HG03469 (cell line): ENCODE measurements at regions not wholly inside any gene's neighbourhood (a gene's known extent, or its start where the extent isn't known, plus 50 kb on each side); places are given as distances from the start of the nearest gene placed in this dataset.
"Not testable (repeated sequence)": the region's sequence is repeated elsewhere in the genome, so short reads cannot be mapped to it uniquely, and the experiment has no call there.

Experiments
- ATAC-seq: cut with Tn5 transposase; IDR thresholded peaks from one replicate; pipeline ENCODE4 v1.9.1; 2021; ENCODE audit warnings: mild to moderate bottlenecking, moderate library complexity, moderate number of reproducible peaks; ENCODE audit not compliant: unreplicated experiment

- ATAC-seq = no peak
These were observed 75.2 kb upstream of the GADD45A start for GRCh38 chr1:67609577-67610341.

GRCh38 chr1:67610450-67610849 lies 74.6 kb upstream of the GADD45A start:
- no peak for ATAC-seq

- ATAC-seq = no peak
These were observed 73.2 kb upstream of the GADD45A start for GRCh38 chr1:67611846-67612245.

- no peak for ATAC-seq
These were observed 72.2 kb upstream of the GADD45A start for GRCh38 chr1:67612788-67613241.

DNA sequence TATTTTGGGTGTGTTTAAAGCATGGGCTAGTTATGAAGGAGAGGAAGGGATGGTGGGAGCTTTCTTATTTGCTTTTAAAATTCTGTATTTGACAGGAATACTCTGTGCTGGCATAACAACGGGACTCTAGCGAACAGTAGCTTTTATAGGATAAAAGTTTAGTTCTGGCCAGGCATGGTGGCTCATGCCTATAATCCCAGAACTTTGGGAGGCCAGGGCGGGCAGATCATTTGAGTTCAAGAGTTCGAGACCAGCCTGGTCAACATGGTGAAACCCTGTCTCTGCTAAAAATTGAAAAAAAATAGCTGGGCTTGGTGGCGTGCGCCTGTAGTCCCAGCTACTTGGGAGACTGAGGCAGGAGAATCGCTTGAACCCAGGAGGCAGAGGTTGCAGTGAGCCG lies 71.5 kb upstream of the GADD45A start:
- ATAC-seq = not testable (repeated sequence)

- no peak for ATAC-seq
These were observed 70.5 kb upstream of the GADD45A start for GRCh38 chr1:67614511-67614934.

DNA sequence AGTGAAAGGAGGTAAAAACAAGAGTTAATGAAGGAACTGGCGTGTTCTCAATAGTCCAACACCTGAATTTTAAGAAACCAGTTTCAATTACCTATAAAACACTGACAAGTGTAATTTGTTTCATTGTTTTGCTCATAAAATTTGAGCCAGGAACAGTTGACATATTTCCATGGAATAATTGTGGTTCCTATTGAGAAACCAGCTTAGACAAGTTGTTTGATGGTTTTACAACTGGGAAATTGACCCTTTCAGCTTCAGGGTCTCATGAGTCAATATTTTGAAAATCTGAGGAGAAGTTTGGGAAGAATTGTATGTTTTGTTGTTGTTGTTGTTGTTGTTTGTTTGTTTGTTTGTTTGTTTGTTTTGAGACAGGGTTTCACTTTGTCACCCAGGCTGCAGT lies 69.1 kb upstream of the GADD45A start:
- no peak for ATAC-seq

GRCh38 chr1:67616394-67616985 lies 68.5 kb upstream of the GADD45A start:
- ATAC-seq = no peak

- ATAC-seq = no peak
These were observed 66.5 kb upstream of the GADD45A start for GRCh38 chr1:67618285-67619018.

DNA sequence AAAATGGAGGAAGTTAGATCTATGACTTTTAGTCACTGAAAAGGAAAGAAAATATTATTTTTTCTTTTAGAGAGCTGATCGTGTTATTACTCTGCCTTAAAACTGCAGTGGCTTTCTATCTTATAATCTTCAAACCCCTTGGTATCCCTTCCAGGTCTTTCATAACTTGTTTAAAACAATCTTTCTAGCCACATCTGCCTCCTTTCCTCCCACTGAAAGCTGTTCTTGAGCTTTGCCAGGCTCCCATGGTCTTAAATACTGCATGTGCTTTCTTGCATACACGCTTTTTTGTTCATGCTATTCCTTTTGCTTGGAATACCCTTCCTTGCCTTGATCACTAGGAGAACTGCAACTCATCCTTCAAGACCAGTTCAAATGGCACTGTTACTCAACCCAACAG lies 65.9 kb upstream of the GADD45A start:
- no peak for ATAC-seq

DNA sequence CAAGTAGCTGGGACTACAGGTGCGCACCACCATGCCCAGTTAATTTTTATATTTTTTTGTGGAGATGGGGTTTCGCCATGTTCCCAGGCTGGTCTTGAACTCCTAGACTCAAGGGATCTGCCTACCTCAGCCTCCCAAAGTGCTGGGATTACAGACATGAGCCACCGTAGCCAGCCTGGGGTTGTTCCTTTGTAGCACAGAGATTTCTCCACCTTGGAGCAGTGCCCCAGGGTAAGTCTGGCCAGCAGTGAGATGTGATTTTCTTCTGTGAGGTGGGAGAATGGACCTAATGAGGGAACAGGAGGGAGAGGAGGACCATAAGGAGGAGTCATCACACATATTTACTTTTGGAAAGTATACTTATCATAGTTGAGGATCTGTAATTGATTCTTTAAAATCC lies 61.1 kb upstream of the GADD45A start:
- no peak for ATAC-seq

GRCh38 chr1:67624680-67625079 lies 60.3 kb upstream of the GADD45A start:
- ATAC-seq = no peak

DNA sequence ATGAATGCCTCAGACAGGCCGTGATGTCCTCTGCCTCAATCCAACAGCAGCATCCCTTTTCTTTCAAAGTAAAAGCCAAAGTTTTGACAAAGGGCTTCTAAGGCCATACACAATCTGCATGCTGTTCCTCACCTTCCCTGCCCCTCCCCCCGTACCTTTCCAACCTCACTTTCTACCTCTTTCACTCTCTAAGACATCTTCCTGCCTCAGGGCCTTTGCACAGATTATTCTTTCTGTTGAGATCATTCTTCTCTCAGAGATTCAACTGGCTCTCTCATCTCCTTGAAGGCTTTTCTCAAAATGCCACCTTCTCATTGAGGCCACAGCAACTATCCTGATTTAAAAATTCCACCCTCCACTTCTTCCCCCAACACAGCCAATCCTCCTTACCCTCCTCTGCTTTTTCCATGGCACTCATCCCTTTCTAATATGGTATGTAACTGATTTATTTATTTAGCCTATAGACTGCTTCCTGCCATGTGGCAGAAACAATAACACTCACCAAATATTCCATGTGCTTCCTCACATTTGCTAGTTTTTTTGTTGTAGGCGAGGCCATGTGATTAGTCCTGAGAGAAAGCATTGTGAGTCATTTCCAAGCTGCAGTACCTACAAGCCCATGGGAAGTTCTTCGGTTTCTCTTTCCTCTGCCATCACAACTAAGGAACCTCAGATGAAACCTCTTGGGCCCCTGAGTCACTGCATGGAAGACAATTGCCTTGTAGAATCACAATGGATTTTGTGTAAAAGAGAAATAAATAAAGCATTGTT lies 58.7 kb upstream of the GADD45A start:
- no peak for ATAC-seq

DNA sequence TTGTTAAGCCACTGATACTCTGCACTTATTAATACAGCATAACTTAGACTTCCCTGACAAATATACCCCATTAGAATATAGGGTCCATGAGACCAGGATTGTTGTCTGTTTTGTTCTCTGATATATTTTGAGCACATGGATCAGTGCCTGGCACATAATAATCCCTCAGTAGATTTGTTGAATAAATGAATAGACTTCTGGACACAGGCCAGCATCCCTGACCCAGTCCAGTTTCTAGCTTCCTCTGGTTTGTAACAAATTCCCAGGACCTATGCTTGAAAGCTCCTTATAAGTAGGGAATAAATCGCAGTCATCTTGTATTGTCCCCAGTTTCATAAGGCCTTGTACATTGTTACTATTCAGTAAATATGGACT lies 58.2 kb upstream of the GADD45A start:
- ATAC-seq = no peak

GRCh38 chr1:67627336-67627735 lies 57.7 kb upstream of the GADD45A start:
- ATAC-seq = no peak

GRCh38 chr1:67627906-67628305 lies 57.1 kb upstream of the GADD45A start:
- ATAC-seq = no peak

DNA sequence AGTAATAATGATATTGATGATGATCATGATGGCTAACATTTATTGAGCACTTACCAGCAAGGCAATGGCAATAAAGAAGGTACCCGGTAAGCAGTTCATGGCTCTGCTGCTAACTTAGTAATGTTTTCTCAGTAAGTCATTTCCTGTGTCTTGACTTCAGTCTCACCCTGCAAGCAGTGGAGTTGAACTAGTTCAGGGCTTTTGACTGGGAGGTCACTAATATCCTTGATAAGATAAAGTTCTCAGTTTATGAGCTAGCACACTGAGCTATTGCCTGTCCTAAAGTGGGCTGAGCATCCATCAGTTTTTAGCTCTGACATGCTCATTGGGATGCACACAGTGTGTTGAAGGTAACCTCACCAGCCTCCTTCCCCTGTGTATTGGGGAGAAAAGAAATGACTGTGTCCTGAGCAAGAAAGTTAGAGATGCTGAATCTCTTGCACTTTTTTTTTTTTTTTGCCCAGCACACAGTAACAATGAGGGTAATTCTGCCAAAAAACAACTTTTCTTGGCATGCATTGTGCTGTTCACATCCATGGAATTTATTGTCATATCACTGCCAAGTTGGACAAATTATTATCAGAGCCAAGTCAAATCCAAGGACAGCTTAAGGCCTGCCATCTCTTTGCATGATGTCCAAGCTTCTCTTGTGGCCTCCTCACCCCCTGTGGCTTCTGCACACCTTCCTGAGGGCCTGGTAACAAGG lies 55.5 kb upstream of the GADD45A start:
- ATAC-seq = no peak

DNA sequence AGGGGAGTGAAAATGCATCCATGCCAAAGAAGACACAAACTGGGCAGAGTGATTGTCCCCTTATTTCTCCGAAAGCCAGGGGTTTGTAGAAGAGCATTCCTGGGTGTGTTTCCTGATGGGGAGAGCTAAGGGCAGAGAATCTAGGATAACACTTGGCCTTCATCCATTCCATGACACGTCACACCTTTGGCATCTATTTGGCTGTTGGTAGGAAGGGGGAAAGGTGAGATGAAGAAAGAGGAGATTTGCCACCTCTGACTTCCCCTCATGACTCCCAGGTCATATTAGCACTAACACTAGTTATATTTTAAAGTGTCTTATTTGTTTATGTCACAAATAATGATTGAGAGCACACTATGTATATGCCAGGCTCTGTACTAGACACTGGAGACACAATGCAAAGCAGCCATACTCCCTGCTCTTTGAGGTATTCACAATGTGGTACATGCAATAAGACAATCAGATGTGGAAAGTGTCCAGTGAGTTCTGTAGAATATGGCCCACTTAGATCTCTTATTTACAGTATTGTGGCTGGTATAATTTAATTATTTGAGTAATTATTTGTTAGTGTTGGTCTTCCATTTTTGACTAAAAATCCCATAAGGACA lies 54.5 kb upstream of the GADD45A start:
- no peak for ATAC-seq

DNA sequence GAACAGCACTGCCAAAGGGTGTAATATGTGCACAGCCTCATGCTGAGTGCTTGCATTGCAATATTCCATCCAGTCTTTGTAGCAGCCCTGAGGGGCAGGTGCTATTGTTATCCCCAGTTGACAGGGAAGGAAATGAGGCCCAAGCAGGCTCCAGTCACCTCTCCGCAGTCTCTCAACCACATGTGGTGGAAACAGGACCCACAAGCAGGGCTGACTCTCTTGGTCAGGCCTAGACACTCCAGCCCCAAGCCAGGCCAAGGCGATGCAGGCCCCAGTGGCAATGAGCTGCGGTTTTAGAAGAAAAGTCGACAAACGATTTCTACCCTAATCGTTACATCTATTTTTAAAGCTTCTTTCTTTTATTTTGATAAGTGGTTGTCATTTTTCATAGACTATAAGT lies 52.6 kb upstream of the GADD45A start:
- no peak for ATAC-seq
